ENCODE measurements at regions not wholly inside any gene's neighbourhood (a gene's known extent, or its start where the extent isn't known, plus 50 kb on each side); places are given as distances from the start of the nearest gene placed in this dataset.

- no peak overlapping the region for H2BK5ac ChIP-seq (ENCODE audit: low read depth, low read length)
- H3K56ac ChIP-seq (replicated peaks; ENCODE audit: insufficient read length, low read depth, low read length): no peak overlapping the region
- no peak overlapping the region for H2BK20ac ChIP-seq (ENCODE audit: low read length)
- no peaks in the 10 kb centered on the region for H3K79me2 ChIP-seq (ENCODE audit: control insufficient read depth in 1 of 2, insufficient read depth in 2 of 2, low read length in 2 of 2)
- H3K18ac ChIP-seq (ENCODE audit: extremely low read depth, low read length): no peak overlapping the region
- no peak for FAIRE-seq
- WGBS, 2 experiments (ENCODE audit: extremely low coverage in 1 of 2, insufficient coverage in 1 of 2, insufficient read length in 1 of 2, insufficient replicate concordance in 2 of 2, low coverage in 1 of 2, low lambda C conversion rate in 2 of 2, missing lambda C conversion rate in 1 of 2): 91% methylated on average over 6 of the region's 6 CpGs; no CpG with 5 or more reads in 1 of the 2 experiments
- no peak for DNase-seq (ENCODE audit: low read depth in 1 of 2, low spot score in 2 of 2)
- H2AK5ac ChIP-seq (ENCODE audit: low read depth, low read length): no peak overlapping the region
- no peak overlapping the region for H3K27ac ChIP-seq (ENCODE audit: low read depth, low read length)
- CTCF ChIA-PET (ENCODE audit: partially characterized antibody): no interaction called here
- no peak overlapping the region for H4K91ac ChIP-seq (replicated peaks; ENCODE audit: insufficient read length, low read length)
- H3K23ac ChIP-seq (ENCODE audit: insufficient read length): no peak overlapping the region
- no peaks in the 10 kb centered on the region for H3K36me3 ChIP-seq (ENCODE audit: control insufficient read depth in 2 of 4, insufficient read depth in 4 of 4, low read length in 3 of 4)
- no peak overlapping the region for H3K4me2 ChIP-seq (ENCODE audit: insufficient read depth in 1 of 2, low read depth in 2 of 2, low read length in 2 of 2)
- no peak overlapping the region for H3K9ac ChIP-seq (replicated peaks in 1 of 4; ENCODE audit: extremely low read depth in 1 of 4, low read depth in 3 of 4, low read length in 3 of 4)
- H4K8ac ChIP-seq (ENCODE audit: extremely low read depth, insufficient read depth, low read length): no peak overlapping the region
- H3K23me2 ChIP-seq (ENCODE audit: low read depth, low read length): no peaks in the 10 kb centered on the region
- H3K4me1 ChIP-seq (replicated peaks in 1 of 4; ENCODE audit: control insufficient read depth in 3 of 4, insufficient read depth in 4 of 4, low read length in 3 of 4): no peaks in the 10 kb centered on the region
- H2BK120ac ChIP-seq (replicated peaks; ENCODE audit: low read depth, low read length): no peak overlapping the region
- H3K27me3 ChIP-seq (replicated peaks in 1 of 4; ENCODE audit: control insufficient read depth in 3 of 4, extremely low read depth in 1 of 4, insufficient read depth in 3 of 4, low read length in 3 of 4): no peaks in the 10 kb centered on the region
- POLR2A ChIA-PET (ENCODE audit: partially characterized antibody): no interaction called here
- no peaks in the 10 kb centered on the region for H3K9me3 ChIP-seq (ENCODE audit: insufficient read depth in 2 of 2, low read depth in 1 of 2, low read length in 1 of 2)
- no peak overlapping the region for H3K14ac ChIP-seq (ENCODE audit: insufficient read length)
- H2BK12ac ChIP-seq (ENCODE audit: low read depth, low read length): no peak overlapping the region
- H3K79me1 ChIP-seq (ENCODE audit: low read depth, low read length): no peaks in the 10 kb centered on the region
- H4K20me1 ChIP-seq (replicated peaks in 1 of 2; ENCODE audit: control insufficient read depth in 1 of 2, insufficient read depth in 2 of 2, low read length in 2 of 2): no peaks in the 10 kb centered on the region
- no peak overlapping the region for H3K4me3 ChIP-seq (ENCODE audit: extremely low read depth in 1 of 4, insufficient read depth in 2 of 4, low read depth in 3 of 4, low read length in 4 of 4)
- H2AFZ ChIP-seq (ENCODE audit: low read length): no peak overlapping the region
- no peak overlapping the region for H2BK15ac ChIP-seq (ENCODE audit: low read length)
- no peak overlapping the region for H3K4ac ChIP-seq (replicated peaks; ENCODE audit: insufficient read length, low read depth, low read length)
- H4K5ac ChIP-seq (ENCODE audit: insufficient read length, low read depth, low read length): no peak overlapping the region
- no peak for TF ChIP-seq MAFK (IDR thresholded peaks at IDR 0.05; ENCODE audit: low read depth, low read length)
These were observed 89.4 kb upstream of the MAPRE2 start for GRCh38 chr18:34951625-34952379.

Data from H1 (cell line).